ENCODE measurements at regions not wholly inside any gene's neighbourhood (a gene's known extent, or its start where the extent isn't known, plus 50 kb on each side); places are given as distances from the start of the nearest gene placed in this dataset.

DNA sequence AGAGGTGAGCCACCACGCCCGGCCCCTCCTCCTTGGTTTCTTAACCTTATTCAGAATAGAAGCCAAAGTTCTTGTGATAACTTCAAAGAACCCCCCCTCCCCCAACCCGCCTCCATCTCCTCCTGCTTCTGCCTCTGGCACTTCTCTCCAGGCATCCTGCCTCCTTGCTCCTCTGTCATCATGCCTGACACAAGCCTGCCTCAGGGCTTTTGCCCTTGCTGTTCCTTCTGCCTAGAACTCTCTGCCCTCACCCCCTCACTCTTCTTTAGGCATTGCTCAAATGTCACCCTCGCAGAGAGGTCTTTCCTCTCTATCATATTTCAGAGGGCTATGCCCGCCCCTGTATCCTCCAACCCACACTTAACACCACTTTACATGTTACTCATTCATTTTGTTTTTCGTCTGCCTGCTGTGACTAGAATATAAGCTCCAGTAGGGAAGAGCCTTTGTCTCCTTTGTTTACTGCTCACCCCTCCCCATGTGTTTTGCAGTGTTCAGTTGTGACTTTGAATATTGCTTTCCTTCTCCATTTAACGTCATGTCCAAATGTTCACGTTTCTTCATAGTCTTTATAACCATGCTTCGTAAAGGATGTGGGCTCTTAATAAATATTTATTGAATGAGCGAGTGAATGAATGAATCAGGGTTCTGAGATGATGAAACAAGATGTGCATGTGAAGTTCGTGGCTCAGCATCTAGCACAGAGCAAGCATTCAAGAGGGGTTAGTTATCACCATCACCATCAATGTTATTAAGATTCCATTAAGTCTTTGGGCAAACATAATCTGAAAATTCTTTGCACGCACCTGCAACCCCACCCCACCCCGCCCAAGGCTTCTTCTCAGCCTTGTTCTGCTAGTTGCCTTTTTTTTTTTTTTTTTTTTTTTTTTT lies 186.2 kb upstream of the WSCD1 start:
- TF ChIP-seq POLR2A (IDR thresholded peaks at IDR 0.05; ENCODE audit: low read depth, low read length) (no peak), MXI1 (IDR thresholded peaks at IDR 0.05; ENCODE audit: borderline replicate concordance, low read depth, low read length) (no peak), RAD21 (IDR thresholded peaks at IDR 0.05; ENCODE audit: low read length) (no peak), CHD1 (IDR thresholded peaks at IDR 0.05; ENCODE audit: low read depth, low read length) (no peak), NFE2L2 (IDR thresholded peaks at IDR 0.05; ENCODE audit: low read depth, low read length) (no peak), SMC3 (IDR thresholded peaks at IDR 0.05; ENCODE audit: low read depth, low read length) (no peak), RCOR1 (IDR thresholded peaks at IDR 0.05; ENCODE audit: insufficient replicate concordance, low read length) (no peak), RFX5 (IDR thresholded peaks at IDR 0.05; ENCODE audit: low read depth, low read length) (no peak)
- TF ChIP-seq, protein P1, sequence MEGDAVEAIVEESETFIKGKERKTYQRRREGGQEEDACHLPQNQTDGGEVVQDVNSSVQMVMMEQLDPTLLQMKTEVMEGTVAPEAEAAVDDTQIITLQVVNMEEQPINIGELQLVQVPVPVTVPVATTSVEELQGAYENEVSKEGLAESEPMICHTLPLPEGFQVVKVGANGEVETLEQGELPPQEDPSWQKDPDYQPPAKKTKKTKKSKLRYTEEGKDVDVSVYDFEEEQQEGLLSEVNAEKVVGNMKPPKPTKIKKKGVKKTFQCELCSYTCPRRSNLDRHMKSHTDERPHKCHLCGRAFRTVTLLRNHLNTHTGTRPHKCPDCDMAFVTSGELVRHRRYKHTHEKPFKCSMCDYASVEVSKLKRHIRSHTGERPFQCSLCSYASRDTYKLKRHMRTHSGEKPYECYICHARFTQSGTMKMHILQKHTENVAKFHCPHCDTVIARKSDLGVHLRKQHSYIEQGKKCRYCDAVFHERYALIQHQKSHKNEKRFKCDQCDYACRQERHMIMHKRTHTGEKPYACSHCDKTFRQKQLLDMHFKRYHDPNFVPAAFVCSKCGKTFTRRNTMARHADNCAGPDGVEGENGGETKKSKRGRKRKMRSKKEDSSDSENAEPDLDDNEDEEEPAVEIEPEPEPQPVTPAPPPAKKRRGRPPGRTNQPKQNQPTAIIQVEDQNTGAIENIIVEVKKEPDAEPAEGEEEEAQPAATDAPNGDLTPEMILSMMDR (conservative IDR thresholded peaks at IDR 0.05; ENCODE audit: low read depth, low read length): no peak
